Neural progenitor cell (in vitro differentiated cells): ENCODE measurements at regions not wholly inside any gene's neighbourhood (a gene's known extent, or its start where the extent isn't known, plus 50 kb on each side); places are given as distances from the start of the nearest gene placed in this dataset.
A peak's percentile ranks its signal among the peaks of the same experiment; 100 is the strongest.

ENCODE experiments used
- DNase-seq: peaks from one replicate; pipeline ENCODE4 v3.0.0-alpha.2; 2016; ENCODE audit warnings: low spot score
- H2AFZ ChIP-seq: fragments of 200-600 bp; sonication (generic); replicated peaks from 2 replicates; pipeline ENCODE4 v1.6.1; 2016; ENCODE audit warnings: antibody characterized with exemption
- H3F3A ChIP-seq: fragments of 200-600 bp; sonication (generic); 2 replicates; pipeline ENCODE4 v1.6.1; 2016; ENCODE audit warnings: antibody characterized with exemption, low read depth
- H3K27ac ChIP-seq: fragments of 200-600 bp; sonication (generic); 2 replicates; pipeline ENCODE4 v1.5.1; 2016; ENCODE audit warnings: mild to moderate bottlenecking
- H3K27me3 ChIP-seq: fragments of 200-600 bp; sonication (generic); 2 replicates; pipeline ENCODE4 v1.6.1; 2016; ENCODE audit warnings: mild to moderate bottlenecking, moderate library complexity
- H3K36me3 ChIP-seq: fragments of 200-600 bp; sonication (generic); 2 replicates; pipeline ENCODE4 v1.5.1; 2016
- H3K4me1 ChIP-seq: fragments of 200-600 bp; sonication (generic); 2 replicates; pipeline ENCODE4 v1.6.1; 2016; ENCODE audit warnings: mixed run types
- H3K4me2 ChIP-seq: fragments of 200-600 bp; sonication (generic); 2 replicates; pipeline ENCODE4 v1.6.1; 2016
- H3K4me3 ChIP-seq: fragments of 200-600 bp; sonication (generic); 2 replicates; pipeline ENCODE4 v1.5.1; 2016
- H3K79me2 ChIP-seq: fragments of 200-600 bp; sonication (generic); 2 replicates; pipeline ENCODE4 v1.6.1; 2016; ENCODE audit warnings: low read depth
- H3K9ac ChIP-seq: fragments of 200-600 bp; sonication (generic); 2 replicates; pipeline ENCODE4 v1.6.1; 2016
- H3K9me3 ChIP-seq: fragments of 200-600 bp; sonication (generic); 2 replicates; pipeline ENCODE4 v1.5.1; 2016; ENCODE audit warnings: low read depth
- H4K20me1 ChIP-seq: fragments of 200-600 bp; sonication (generic); 2 replicates; pipeline ENCODE4 v1.6.1; 2016; ENCODE audit warnings: low read depth
- H3K27ac Mint-ChIP-seq: 3 replicates; pipeline ENCODE4 v1.8.0; 2021; ENCODE audit warnings: mixed read lengths
- H3K27me3 Mint-ChIP-seq: 2 replicates; pipeline ENCODE4 v1.8.0; 2022; ENCODE audit warnings: low read depth, mild to moderate bottlenecking, inconsistent platforms, moderate library complexity, mixed read lengths; ENCODE audit not compliant: insufficient read depth
- H3K36me3 Mint-ChIP-seq: 3 replicates; pipeline ENCODE4 v1.8.0; 2021; ENCODE audit warnings: mixed read lengths
- H3K4me1 Mint-ChIP-seq: 3 replicates; pipeline ENCODE4 v1.8.0; 2021; ENCODE audit warnings: mixed read lengths
- H3K4me3 Mint-ChIP-seq: 3 replicates; pipeline ENCODE4 v1.8.0; 2021; ENCODE audit warnings: mild to moderate bottlenecking, moderate library complexity, mixed read lengths
- H3K9me3 Mint-ChIP-seq: 3 replicates; pipeline ENCODE4 v1.8.0; 2020; ENCODE audit warnings: mixed read lengths
- EZH2 ChIP-seq: fragments of 200-600 bp; sonication (generic); IDR thresholded peaks from 2 replicates; pipeline ENCODE4 v1.6.1; 2017; ENCODE audit warnings: antibody characterized with exemption, mild to moderate bottlenecking, moderate library complexity
- EZH2phosphoT487 ChIP-seq: fragments of 200-600 bp; sonication (generic); IDR thresholded peaks from 2 replicates; pipeline ENCODE4 v1.6.1; 2017; ENCODE audit warnings: antibody characterized with exemption
- TF ChIP-seq, protein P1 (sequence below): fragments of 200-600 bp; sonication (generic); IDR thresholded peaks from 2 replicates; pipeline ENCODE4 v1.5.1; 2017; ENCODE audit warnings: antibody characterized with exemption, mild to moderate bottlenecking

DNA sequence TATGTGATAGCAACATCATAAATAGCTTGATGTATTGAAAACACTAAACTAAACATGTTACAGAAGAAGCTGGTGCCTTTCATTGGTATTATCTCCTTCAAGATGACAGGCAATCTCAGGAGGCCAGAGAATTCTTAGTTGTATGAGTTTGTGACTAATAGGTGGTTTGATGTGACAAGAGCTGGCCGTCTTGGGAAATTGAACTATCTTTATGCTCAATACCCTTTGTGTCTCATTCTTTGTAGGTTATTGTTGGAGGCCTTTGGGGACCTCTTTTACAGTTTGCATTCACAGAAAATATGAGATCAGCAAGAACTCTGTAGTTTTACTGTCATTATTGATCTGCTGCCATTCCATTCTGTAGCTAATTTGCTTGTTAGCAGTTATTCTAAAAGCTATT, 659.2 kb upstream of the PITX2 start:
- H3K27me3 ChIP-seq = peaks cover 7% of the 10 kb centered on the region
- TF ChIP-seq EZH2phosphoT487 (no peak), EZH2 (no peak)
- TF ChIP-seq, protein P1, sequence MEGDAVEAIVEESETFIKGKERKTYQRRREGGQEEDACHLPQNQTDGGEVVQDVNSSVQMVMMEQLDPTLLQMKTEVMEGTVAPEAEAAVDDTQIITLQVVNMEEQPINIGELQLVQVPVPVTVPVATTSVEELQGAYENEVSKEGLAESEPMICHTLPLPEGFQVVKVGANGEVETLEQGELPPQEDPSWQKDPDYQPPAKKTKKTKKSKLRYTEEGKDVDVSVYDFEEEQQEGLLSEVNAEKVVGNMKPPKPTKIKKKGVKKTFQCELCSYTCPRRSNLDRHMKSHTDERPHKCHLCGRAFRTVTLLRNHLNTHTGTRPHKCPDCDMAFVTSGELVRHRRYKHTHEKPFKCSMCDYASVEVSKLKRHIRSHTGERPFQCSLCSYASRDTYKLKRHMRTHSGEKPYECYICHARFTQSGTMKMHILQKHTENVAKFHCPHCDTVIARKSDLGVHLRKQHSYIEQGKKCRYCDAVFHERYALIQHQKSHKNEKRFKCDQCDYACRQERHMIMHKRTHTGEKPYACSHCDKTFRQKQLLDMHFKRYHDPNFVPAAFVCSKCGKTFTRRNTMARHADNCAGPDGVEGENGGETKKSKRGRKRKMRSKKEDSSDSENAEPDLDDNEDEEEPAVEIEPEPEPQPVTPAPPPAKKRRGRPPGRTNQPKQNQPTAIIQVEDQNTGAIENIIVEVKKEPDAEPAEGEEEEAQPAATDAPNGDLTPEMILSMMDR = no peak
- H3K4me1 ChIP-seq = no peaks in the 10 kb centered on the region
- Mint-ChIP-seq H3K36me3 (no peaks in the 10 kb centered on the region), H3K27ac (no peak overlapping the region), H3K27me3 (no peaks in the 10 kb centered on the region), H3K4me3 (no peak overlapping the region), H3K4me1 (no peaks in the 10 kb centered on the region), H3K9me3 (no peaks in the 10 kb centered on the region)
- H3F3A ChIP-seq = no peaks in the 10 kb centered on the region
- no peak overlapping the region for H3K4me3 ChIP-seq
- H2AFZ ChIP-seq = no peak overlapping the region
- no peak overlapping the region for H3K4me2 ChIP-seq
- H3K9me3 ChIP-seq = no peaks in the 10 kb centered on the region
- no peak for DNase-seq
- H3K79me2 ChIP-seq = no peaks in the 10 kb centered on the region
- H3K9ac ChIP-seq = no peak overlapping the region
- H3K27ac ChIP-seq = no peak overlapping the region
- no peaks in the 10 kb centered on the region for H4K20me1 ChIP-seq
- no peaks in the 10 kb centered on the region for H3K36me3 ChIP-seq

DNA sequence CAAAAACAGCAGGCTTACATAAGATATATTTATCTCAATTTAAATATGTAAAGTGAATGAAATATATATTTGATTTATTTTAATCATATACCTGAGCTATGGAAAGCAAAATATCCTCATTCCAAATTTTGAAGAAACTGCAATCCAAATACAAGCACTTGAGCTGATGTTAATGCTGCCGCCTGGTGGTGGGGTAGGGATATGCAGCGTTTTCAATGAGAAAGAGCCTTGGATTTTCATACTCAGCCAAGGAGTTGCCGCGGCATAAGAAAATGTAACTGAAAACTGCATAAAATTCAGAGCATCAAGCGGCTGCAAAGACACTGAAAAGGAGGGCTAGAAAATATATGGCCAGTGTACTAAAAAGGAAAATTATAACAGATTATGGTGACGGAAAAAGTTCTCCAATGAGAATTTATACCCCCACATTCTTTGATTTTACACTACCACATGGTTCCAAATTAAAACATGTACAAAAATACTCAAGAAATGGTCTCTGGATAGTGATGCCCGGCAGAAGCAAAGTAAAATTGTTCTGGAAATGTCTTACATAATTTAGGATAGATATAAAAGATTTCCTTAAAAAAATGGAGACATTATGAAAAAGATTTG, 660.3 kb upstream of the PITX2 start:
- H3K36me3 Mint-ChIP-seq = no peaks in the 10 kb centered on the region
- Histone ChIP-seq H3K4me3 (no peak overlapping the region), H3K9ac (no peak overlapping the region), H2AFZ (no peak overlapping the region), H4K20me1 (no peaks in the 10 kb centered on the region), H3K27ac (no peak overlapping the region), H3K4me1 (no peaks in the 10 kb centered on the region), H3K4me2 (no peak overlapping the region), H3K27me3 (peaks cover 7% of the 10 kb centered on the region), H3K79me2 (no peaks in the 10 kb centered on the region), H3K9me3 (no peaks in the 10 kb centered on the region), H3K36me3 (no peaks in the 10 kb centered on the region), H3F3A (no peaks in the 10 kb centered on the region)
- H3K4me3 Mint-ChIP-seq = no peak overlapping the region
- H3K27ac Mint-ChIP-seq = no peak overlapping the region
- H3K4me1 Mint-ChIP-seq = no peaks in the 10 kb centered on the region
- no peaks in the 10 kb centered on the region for H3K9me3 Mint-ChIP-seq
- no peaks in the 10 kb centered on the region for H3K27me3 Mint-ChIP-seq
- DNase-seq = peak; percentile 71
- TF ChIP-seq EZH2phosphoT487 (no peak), EZH2 (no peak)
- TF ChIP-seq, protein P1 = peak; percentile 93

DNA sequence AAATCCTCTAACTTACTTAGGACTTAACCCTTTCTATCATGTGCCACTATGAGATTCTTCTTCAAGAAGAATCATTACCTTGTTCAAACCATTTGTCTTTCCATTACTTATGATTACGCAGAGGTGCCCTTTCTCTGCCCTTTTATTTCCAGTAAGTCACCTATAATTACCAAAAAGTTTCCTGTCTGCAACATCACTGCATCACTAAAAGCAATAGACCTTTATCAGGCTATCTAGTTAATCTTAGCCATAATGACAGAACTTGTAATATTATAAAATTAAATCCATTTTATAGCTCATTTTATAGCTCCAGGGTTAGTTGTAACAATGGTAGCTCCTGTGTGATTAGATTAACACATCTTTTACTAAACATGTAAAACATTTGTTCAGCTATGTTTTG, 673.6 kb upstream of the PITX2 start:
- Histone ChIP-seq H3K4me3 (no peak overlapping the region), H3K9me3 (no peaks in the 10 kb centered on the region), H3K27me3 (no peaks in the 10 kb centered on the region), H3K9ac (no peak overlapping the region), H3K27ac (no peak overlapping the region), H4K20me1 (no peaks in the 10 kb centered on the region), H2AFZ (no peak overlapping the region), H3K79me2 (no peaks in the 10 kb centered on the region), H3K4me1 (no peaks in the 10 kb centered on the region), H3K4me2 (no peak overlapping the region), H3F3A (no peaks in the 10 kb centered on the region), H3K36me3 (no peaks in the 10 kb centered on the region)
- Mint-ChIP-seq H3K27ac (no peak overlapping the region), H3K4me3 (no peak overlapping the region), H3K27me3 (no peaks in the 10 kb centered on the region), H3K9me3 (no peaks in the 10 kb centered on the region), H3K4me1 (no peaks in the 10 kb centered on the region), H3K36me3 (no peaks in the 10 kb centered on the region)
- TF ChIP-seq EZH2 (no peak), EZH2phosphoT487 (no peak)
- TF ChIP-seq, protein P1 = no peak
- DNase-seq = no peak
